K562 (cell line): ENCODE measurements at regions not wholly inside any gene's neighbourhood (a gene's known extent, or its start where the extent isn't known, plus 50 kb on each side); places are given as distances from the start of the nearest gene placed in this dataset.
A peak's percentile ranks its signal among the peaks of the same experiment; 100 is the strongest.

Experiments
- ATAC-seq: fragments of 200-7000 bp; cut with Tn5 transposase; 3 replicates; pipeline ENCODE4 v1.9.1; 2020; ENCODE audit warnings: moderate library complexity
- BruUV-seq: library from RNA; stranded (reverse); fragments of 400-500 nt; replicated peaks from 2 replicates; lab custom pipeline; 2021; lab: Mats Ljungman, UMichigan
- CTCF ChIA-PET: fragments of 300-600 bp; formaldehyde crosslinking; extraction: SDS; loops from one replicate; lab custom pipeline; 2021; ENCODE audit warnings: low intra/inter-chr PET ratio; lab: Yijun Ruan, JAX
- POLR2A ChIA-PET: fragments of 300-600, 350-650 bp; sonication (Branson Sonifier 250); formaldehyde crosslinking; extraction: SDS; loops from one replicate; lab custom pipeline; 2021; ENCODE audit warnings: antibody characterized with exemption, inconsistent platforms; lab: Yijun Ruan, JAX
- DNase-seq, 4 experiments: peaks; one replicate each; pipeline versions ENCODE4 v3.0.0 to v3.0.0-alpha.2; 2011 to 2018; ENCODE audit warnings: low spot score in 3 of 4, mixed read lengths in 3 of 4; ENCODE audit errors: extremely low read depth in 1 of 4
- FAIRE-seq: peaks from 2 replicates; lab custom pipeline; 2011; peaks lifted over from hg19 to GRCh38; lab: Jason Lieb, UNC
- H2AFZ ChIP-seq: 2 replicates; pipeline ENCODE4 v1.6.0; 2011; ENCODE audit warnings: low read depth, low read length, control low read depth, inconsistent platforms
- H3K27ac ChIP-seq: fragments of 200-600 bp; 3 replicates; pipeline ENCODE4 v1.8.0; 2011; ENCODE audit warnings: low read depth, mild to moderate bottlenecking, control low read depth, inconsistent platforms, low read length, moderate library complexity, mixed read lengths; ENCODE audit errors: extremely low read depth
- H3K27me3 ChIP-seq, 2 experiments: fragments of 300-600 bp in 1 of 2; 2 replicates in 1 of 2; 3 replicates in 1 of 2; pipeline versions ENCODE4 v1.6.0 to v1.8.0; 2011; ENCODE audit warnings: inconsistent platforms in 2 of 2, low read length in 2 of 2, mild to moderate bottlenecking in 1 of 2, mixed read lengths in 1 of 2, moderate library complexity in 1 of 2; ENCODE audit not compliant: control insufficient read depth in 2 of 2, insufficient read depth in 2 of 2
- H3K36me3 ChIP-seq: fragments of 300-600 bp; 3 replicates; pipeline ENCODE4 v1.8.0; 2011; ENCODE audit warnings: mild to moderate bottlenecking, low read length, inconsistent platforms; ENCODE audit not compliant: control insufficient read depth, insufficient read depth
- H3K4me1 ChIP-seq, 2 experiments: fragments of 200-600 bp in 1 of 2; replicated peaks in 1 of 2; 2 replicates in 1 of 2; 3 replicates in 1 of 2; pipeline versions ENCODE4 v1.5.1 to v1.8.0; 2011; ENCODE audit warnings: inconsistent platforms in 2 of 2, low read length in 2 of 2, mild to moderate bottlenecking in 1 of 2, mixed read lengths in 1 of 2, moderate library complexity in 1 of 2; ENCODE audit not compliant: control insufficient read depth in 2 of 2, insufficient read depth in 2 of 2
- H3K4me2 ChIP-seq: 2 replicates; pipeline ENCODE4 v1.6.1; 2011; ENCODE audit warnings: low read length, control low read depth, inconsistent platforms, mixed read lengths; ENCODE audit not compliant: insufficient read depth
- H3K4me3 ChIP-seq: fragments of 200-600 bp; sonication (generic), shearing (Covaris generic); 2 replicates; pipeline ENCODE4 v1.5.1; 2016; ENCODE audit warnings: control low read depth, inconsistent platforms
- H3K79me2 ChIP-seq: fragments of 200-600 bp; 3 replicates; pipeline ENCODE4 v1.8.0; 2011; ENCODE audit warnings: low read length, inconsistent platforms; ENCODE audit not compliant: control insufficient read depth, insufficient read depth
- H3K9ac ChIP-seq, 2 experiments: 2 replicates each; pipeline versions ENCODE4 v1.6.0 to v1.6.1; 2011; ENCODE audit warnings: low read depth in 2 of 2, low read length in 2 of 2, control low read depth in 1 of 2, inconsistent platforms in 1 of 2, mild to moderate bottlenecking in 1 of 2, mixed read lengths in 1 of 2; ENCODE audit not compliant: insufficient read depth in 1 of 2
- H3K9me1 ChIP-seq: one replicate; pipeline ENCODE4 v1.6.0; 2011; ENCODE audit warnings: inconsistent platforms, mild to moderate bottlenecking, low read length, moderate library complexity; ENCODE audit not compliant: control insufficient read depth, insufficient read depth
- H3K9me3 ChIP-seq: replicated peaks from 2 replicates; pipeline ENCODE4 v1.5.1; 2011; ENCODE audit warnings: low read depth, low read length, inconsistent platforms; ENCODE audit not compliant: control insufficient read depth, insufficient read depth
- H4K20me1 ChIP-seq: replicated peaks from 2 replicates; pipeline ENCODE4 v1.6.1; 2011; ENCODE audit warnings: low read length, inconsistent platforms, mixed read lengths; ENCODE audit not compliant: control insufficient read depth, insufficient read depth
- FOSL1 ChIP-seq: fragments of 200-800 bp; sonication (Bioruptor generic); conservative IDR thresholded peaks from 2 replicates; pipeline ENCODE4 v1.6.1; 2016; ENCODE audit warnings: missing genetic modification characterization, missing compliant biosample characterization
- FOXO4 ChIP-seq: fragments of 450-650 bp; formaldehyde crosslinking; IDR thresholded peaks from 2 replicates; pipeline ENCODE4 v1.4.0; 2020; ENCODE audit warnings: mild to moderate bottlenecking, moderate library complexity
- HMBOX1 ChIP-seq: sonication (generic); IDR thresholded peaks from 2 replicates; pipeline ENCODE4 v1.6.1; 2016
- SPI1 ChIP-seq: IDR thresholded peaks from 2 replicates; pipeline ENCODE4 v1.6.1; 2011; ENCODE audit warnings: low read depth, low read length, control low read depth, borderline replicate concordance
- in situ Hi-C: fragments of 300-500 bp; cut with MboI; formaldehyde crosslinking; loops from 4 replicates; pipeline ENCODE4 v1.15.0; 2018; ENCODE audit warnings: inconsistent platforms, mixed read lengths
- intact Hi-C: fragments of 100-400 bp; cut with micrococcal nuclease; formaldehyde crosslinking; loops from 2 replicates; pipeline ENCODE4 v1.14.2; 2022

GRCh38 chr12:89135976-89136634 lies 216.2 kb downstream of the DUSP6 start:
- no TSS peak for BruUV-seq
- no peak for ATAC-seq
- no peak overlapping the region for H3K4me2 ChIP-seq
- no peak overlapping the region for H3K27ac ChIP-seq
- no peak for FAIRE-seq
- CTCF ChIA-PET: interaction anchor here (0.6 kb wide), 1 partner anchor 1361 kb away, joined by 3 read pairs; no protein-coding TSS in a partner anchor
- no peak for DNase-seq
- H3K9me3 ChIP-seq: no peaks in the 10 kb centered on the region
- in situ Hi-C loops: no loop called here
- H3K4me3 ChIP-seq: no peak overlapping the region
- no peaks in the 10 kb centered on the region for H3K9me1 ChIP-seq
- POLR2A ChIA-PET: no interaction called here
- no peak overlapping the region for H2AFZ ChIP-seq
- H3K79me2 ChIP-seq: no peaks in the 10 kb centered on the region
- H3K36me3 ChIP-seq: no peaks in the 10 kb centered on the region
- H4K20me1 ChIP-seq: no peaks in the 10 kb centered on the region
- H3K9ac ChIP-seq: no peak overlapping the region
- no peaks in the 10 kb centered on the region for H3K27me3 ChIP-seq
- no peaks in the 10 kb centered on the region; a peak in 1 of 5 replicates for H3K4me1 ChIP-seq
- peak; percentile 43; the same call in 1 of the 2 replicates for TF ChIP-seq HMBOX1
- TF ChIP-seq SPI1: peak; percentile 80
- no peak for TF ChIP-seq FOXO4 (CRISPR knock-in tag)
- peak; percentile 49; the same call in 1 of the 2 replicates for TF ChIP-seq FOSL1 (tag)
- TF ChIP-seq, all 486 proteins: peak for 3
- intact Hi-C loops: no loop called here
